HG02884 (cell line): ENCODE measurements at regions not wholly inside any gene's neighbourhood (a gene's known extent, or its start where the extent isn't known, plus 50 kb on each side); places are given as distances from the start of the nearest gene placed in this dataset.
A peak's percentile ranks its signal among the peaks of the same experiment; 100 is the strongest.
"Not testable (repeated sequence)": the region's sequence is repeated elsewhere in the genome, so short reads cannot be mapped to it uniquely, and the experiment has no call there.

Experiments used
- ATAC-seq: cut with Tn5 transposase; IDR thresholded peaks from one replicate; pipeline ENCODE4 v1.9.1; 2021; ENCODE audit warnings: mild to moderate bottlenecking, moderate library complexity; ENCODE audit not compliant: unreplicated experiment

GRCh38 chrX:128653524-128654060, 601.4 kb upstream of the ACTRT1 start:
- ATAC-seq = no peak

- no peak for ATAC-seq
Observed at GRCh38 chrX:128650326-128650725, 598.1 kb upstream of the ACTRT1 start.

DNA sequence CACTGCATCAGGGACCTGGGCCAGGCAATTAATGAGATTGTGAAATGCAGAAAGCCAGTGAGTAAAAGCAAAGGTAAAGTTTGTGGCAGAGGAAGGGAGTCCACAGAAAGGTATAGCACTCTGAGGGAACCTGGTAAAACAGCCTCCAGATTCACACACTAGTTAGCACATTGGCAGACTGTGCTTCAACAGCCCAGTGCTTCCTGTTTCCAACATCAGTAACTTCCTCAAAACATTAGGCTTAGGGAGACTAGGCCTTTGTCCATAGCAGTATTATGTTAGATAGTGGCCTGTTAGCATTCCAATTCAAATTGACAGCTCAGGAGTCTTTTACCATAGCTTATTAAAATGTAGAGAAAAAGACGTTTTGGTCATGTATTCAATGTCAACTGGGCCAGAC, 582.6 kb upstream of the ACTRT1 start:
- ATAC-seq = no peak

DNA sequence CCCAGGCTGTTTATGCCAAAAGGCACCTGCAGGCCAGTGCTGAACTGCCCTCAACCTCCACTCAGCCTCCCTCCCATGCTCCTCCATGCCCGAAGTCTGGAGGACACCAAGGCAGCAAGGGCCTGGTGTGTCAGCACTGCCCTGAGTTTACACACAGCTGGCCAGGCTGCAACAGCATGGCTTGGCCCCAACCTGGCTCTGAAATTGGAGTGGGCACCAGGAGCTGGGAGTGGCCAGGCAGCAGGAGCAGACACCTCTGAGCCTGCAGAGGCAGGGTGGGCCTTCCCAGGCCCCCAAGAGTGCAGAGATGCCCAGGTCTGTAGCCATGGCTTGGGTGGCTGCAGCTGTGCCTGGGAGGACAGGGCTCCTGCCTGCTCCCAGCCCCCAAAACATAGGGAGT, 571.2 kb upstream of the ACTRT1 start:
- no peak for ATAC-seq

DNA sequence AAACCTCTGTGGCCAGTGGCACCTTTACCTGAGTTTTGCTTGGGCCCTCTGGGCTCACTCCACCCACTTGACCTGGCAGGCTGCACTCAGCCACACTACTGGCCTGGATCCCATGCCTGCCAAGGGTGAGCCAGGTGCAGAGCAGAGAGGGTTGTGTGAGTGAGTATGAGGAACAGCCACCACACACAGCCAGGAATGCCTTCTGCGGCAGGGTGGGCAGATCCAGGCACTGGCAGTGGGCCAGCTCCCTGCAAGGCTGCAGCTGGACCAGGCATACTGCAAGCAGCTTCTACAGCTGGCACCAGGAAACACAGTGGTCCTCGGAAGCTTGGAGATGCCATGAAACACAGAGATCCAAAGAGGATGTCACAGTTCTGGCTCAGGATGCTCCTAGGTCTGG, 570.1 kb upstream of the ACTRT1 start:
- no peak for ATAC-seq

GRCh38 chrX:128619490-128619889, 567.3 kb upstream of the ACTRT1 start:
- no peak for ATAC-seq

GRCh38 chrX:128616933-128617332, 564.7 kb upstream of the ACTRT1 start:
- no peak for ATAC-seq

DNA sequence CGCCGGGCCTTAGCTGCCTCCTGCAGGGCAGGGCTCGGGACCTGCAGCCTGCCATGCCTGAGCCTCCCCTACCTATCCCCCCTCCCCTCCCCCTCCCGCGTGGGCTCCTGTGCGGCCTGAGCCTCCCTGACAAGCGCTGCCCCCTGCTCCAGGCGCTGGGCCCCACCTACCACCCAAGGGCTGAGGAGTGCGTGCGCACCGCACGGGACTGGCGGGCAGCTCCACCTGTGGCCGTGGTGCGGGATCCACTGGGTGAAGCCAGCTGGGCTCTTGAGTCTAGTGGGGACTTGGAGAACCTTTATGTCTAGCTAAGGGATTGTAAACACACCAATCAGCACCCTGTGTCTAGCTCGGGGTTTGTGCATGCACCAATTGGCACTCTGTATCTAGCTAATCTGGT, 554.6 kb upstream of the ACTRT1 start:
- ATAC-seq = not testable (repeated sequence)

- not testable (repeated sequence) for ATAC-seq
Observed at GRCh38 chrX:128606357-128606756, 554.2 kb upstream of the ACTRT1 start.

- no peak for ATAC-seq
Observed at GRCh38 chrX:128601706-128602105, 549.5 kb upstream of the ACTRT1 start.

DNA sequence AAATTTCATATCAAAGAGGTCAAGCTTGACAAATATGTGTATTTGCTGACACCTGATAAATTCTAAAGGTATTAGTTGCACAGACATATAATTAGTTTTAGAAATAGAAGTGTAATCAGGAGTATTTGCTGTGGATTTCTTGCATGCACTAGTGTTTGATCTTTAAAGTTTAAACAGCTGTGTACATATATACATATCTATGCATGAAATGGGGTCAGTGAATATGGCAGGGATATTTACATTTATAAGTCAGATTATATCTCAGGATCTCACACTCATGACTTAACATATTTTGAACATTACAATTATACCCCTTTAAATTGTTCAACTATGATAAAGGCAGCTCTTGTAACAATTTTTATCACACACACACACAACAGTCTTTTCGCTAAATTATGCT, 547.4 kb upstream of the ACTRT1 start:
- no peak for ATAC-seq

DNA sequence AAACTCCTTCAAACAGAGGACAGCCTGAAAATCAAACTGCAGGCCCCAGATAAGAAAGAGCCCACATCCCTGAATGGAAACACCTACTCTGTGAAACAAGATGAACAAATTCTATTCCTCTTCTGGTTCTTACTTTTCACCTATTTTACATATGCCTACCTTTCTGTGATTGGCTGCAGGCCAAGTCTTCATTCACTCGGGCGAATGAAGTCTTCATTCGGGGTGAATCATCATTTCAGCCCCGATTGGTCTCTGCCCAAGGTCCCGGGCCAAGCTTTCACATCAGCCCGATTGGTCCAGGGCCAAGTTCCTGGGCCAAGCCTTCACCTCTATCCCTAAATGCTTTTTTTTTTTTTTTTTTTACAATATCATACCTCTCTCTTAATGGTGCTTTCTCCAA, 529.8 kb upstream of the ACTRT1 start:
- no peak for ATAC-seq

- ATAC-seq = no peak
Observed at GRCh38 chrX:128581615-128582014, 529.4 kb upstream of the ACTRT1 start.

DNA sequence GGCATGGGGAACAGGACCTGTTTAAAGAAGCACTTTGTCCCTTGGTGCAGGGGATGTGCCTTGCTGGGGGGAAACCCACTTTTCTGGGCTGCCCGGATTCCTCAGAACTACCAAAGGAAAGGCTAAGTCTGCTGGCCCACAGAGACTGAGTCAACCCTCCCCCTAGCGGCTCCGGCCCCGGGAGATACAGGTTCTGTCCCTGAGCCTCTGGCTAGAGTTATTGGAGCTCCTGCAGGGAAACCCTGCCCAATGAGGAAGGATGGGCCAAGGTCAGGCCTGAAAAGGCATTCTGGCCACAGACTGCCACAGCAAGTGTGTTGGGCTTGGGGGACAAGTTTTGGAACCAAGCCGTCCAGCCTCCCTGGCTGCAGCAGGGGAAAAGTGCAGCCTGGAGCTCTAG, 490.9 kb upstream of the ACTRT1 start:
- no peak for ATAC-seq

GRCh38 chrX:128518508-128518907, 466.3 kb upstream of the ACTRT1 start:
- ATAC-seq = peak; percentile 62

- ATAC-seq = no peak
Observed at GRCh38 chrX:128517691-128518090, 465.5 kb upstream of the ACTRT1 start.

DNA sequence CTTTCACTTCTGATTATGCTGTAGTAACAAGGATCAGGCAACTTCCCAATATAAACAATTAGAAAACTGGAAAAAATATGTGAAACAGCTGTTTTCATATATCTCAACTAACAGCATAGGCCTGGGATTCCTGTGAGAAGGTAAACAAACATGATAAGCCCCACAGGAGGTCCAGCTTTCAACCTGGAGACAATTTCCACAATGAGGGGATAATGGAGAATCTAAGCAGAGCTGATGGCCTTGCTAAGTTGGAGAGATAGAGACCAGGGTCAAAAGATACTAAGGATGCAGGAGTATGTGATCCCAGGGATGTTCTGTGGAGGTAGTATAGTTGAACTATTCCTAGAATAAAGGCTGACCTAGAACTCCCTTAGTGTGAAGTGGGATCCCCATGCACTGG, 452.3 kb upstream of the ACTRT1 start:
- ATAC-seq = no peak

DNA sequence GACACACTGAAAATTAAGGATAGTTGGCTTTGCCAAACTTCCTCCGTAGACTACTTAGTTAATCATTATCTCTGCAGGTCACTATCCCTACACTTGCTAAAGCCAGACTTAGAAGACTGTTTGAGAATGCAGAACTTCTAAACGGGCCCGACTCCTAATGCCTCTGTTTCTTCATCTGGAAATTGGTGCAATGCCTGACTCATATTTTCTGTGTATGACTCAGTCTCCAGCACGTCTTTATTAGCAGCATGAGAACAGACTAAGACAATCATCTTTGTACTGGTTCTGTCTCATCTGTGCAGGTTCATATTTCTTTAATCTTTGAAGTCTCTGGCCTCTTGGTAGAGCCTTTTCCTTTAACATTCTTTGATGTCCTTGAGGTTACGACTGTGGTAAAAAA, 411.9 kb upstream of the ACTRT1 start:
- ATAC-seq = no peak

GRCh38 chrX:128460835-128461234, 408.6 kb upstream of the ACTRT1 start:
- no peak for ATAC-seq

GRCh38 chrX:128458888-128459287, 406.7 kb upstream of the ACTRT1 start:
- no peak for ATAC-seq

GRCh38 chrX:128457674-128458073, 405.5 kb upstream of the ACTRT1 start:
- ATAC-seq = no peak

GRCh38 chrX:128439159-128439558, 387.0 kb upstream of the ACTRT1 start:
- ATAC-seq = no peak

- no peak for ATAC-seq
Observed at GRCh38 chrX:128438082-128438481, 385.9 kb upstream of the ACTRT1 start.
